WTC11 (cell line): ENCODE measurements at regions not wholly inside any gene's neighbourhood (a gene's known extent, or its start where the extent isn't known, plus 50 kb on each side); places are given as distances from the start of the nearest gene placed in this dataset.

Experiments
- ATAC-seq: fragments of 200-7000 bp; cut with Tn5 transposase; 2 replicates; pipeline ENCODE4 v1.10.0; 2021; ENCODE audit warnings: mild to moderate bottlenecking, moderate library complexity
- CTCF ChIA-PET: fragments of 300-600 bp; sonication (Branson Sonifier 250); formaldehyde crosslinking; loops from one replicate; lab custom pipeline; 2021; ENCODE audit warnings: antibody characterized with exemption; lab: Charles Lee
- POLR2A ChIA-PET: fragments of 350-600 bp; sonication (Branson Sonifier 250); formaldehyde crosslinking; loops from one replicate; lab custom pipeline; 2021; ENCODE audit warnings: antibody characterized with exemption; lab: Charles Lee
- DNase-seq: peaks from one replicate; pipeline ENCODE4 v3.0.0; 2021; ENCODE audit warnings: low spot score
- H3K27ac Mint-ChIP-seq: 2 replicates; pipeline ENCODE4 v1.8.0; 2021; ENCODE audit warnings: mixed read lengths
- H3K27me3 Mint-ChIP-seq: 2 replicates; pipeline ENCODE4 v1.8.0; 2021; ENCODE audit warnings: low read depth, mild to moderate bottlenecking, moderate library complexity, mixed read lengths
- H3K36me3 Mint-ChIP-seq: 2 replicates; pipeline ENCODE4 v1.8.0; 2021; ENCODE audit warnings: mixed read lengths
- H3K4me1 Mint-ChIP-seq: 2 replicates; pipeline ENCODE4 v1.8.0; 2022; ENCODE audit warnings: mixed read lengths
- H3K4me3 Mint-ChIP-seq: 2 replicates; pipeline ENCODE4 v1.8.0; 2021; ENCODE audit warnings: mild to moderate bottlenecking, moderate library complexity, mixed read lengths
- H3K9me3 Mint-ChIP-seq: 2 replicates; pipeline ENCODE4 v1.8.0; 2021; ENCODE audit warnings: mixed read lengths
- ATF6 ChIP-seq: sonication (generic); formaldehyde crosslinking; IDR thresholded peaks from 2 replicates; pipeline ENCODE4 v1.8.1; 2023; ENCODE audit warnings: mild to moderate bottlenecking, missing genetic modification reagents
- CBFB ChIP-seq: sonication (generic); formaldehyde crosslinking; IDR thresholded peaks from 2 replicates; pipeline ENCODE4 v1.8.1; 2022; ENCODE audit warnings: mild to moderate bottlenecking, low read depth, missing genetic modification reagents
- CREM ChIP-seq: sonication (generic); formaldehyde crosslinking; IDR thresholded peaks from 2 replicates; pipeline ENCODE4 v1.8.1; 2022; ENCODE audit warnings: mild to moderate bottlenecking, missing genetic modification reagents, moderate library complexity
- GABPB1 ChIP-seq: sonication (generic); formaldehyde crosslinking; IDR thresholded peaks from 2 replicates; pipeline ENCODE4 v1.8.1; 2023; ENCODE audit warnings: mild to moderate bottlenecking, missing genetic modification reagents
- NFATC4 ChIP-seq: fragments of 250-450 bp; sonication (Bioruptor Pico); IDR thresholded peaks from 2 replicates; pipeline ENCODE4 v1.9.0; 2021; ENCODE audit warnings: mild to moderate bottlenecking
- NFYB ChIP-seq: sonication (generic); formaldehyde crosslinking; conservative IDR thresholded peaks from 2 replicates; pipeline ENCODE4 v1.8.0; 2022; ENCODE audit warnings: low read depth, missing genetic modification reagents
- NR1H2 ChIP-seq: sonication (generic); formaldehyde crosslinking; IDR thresholded peaks from 2 replicates; pipeline ENCODE4 v1.9.0; 2021; ENCODE audit warnings: mild to moderate bottlenecking, moderate library complexity, missing genetic modification reagents
- OVOL2 ChIP-seq: fragments of 250-450 bp; sonication (Bioruptor Pico); IDR thresholded peaks from 2 replicates; pipeline ENCODE4 v1.9.0; 2021; ENCODE audit warnings: mild to moderate bottlenecking, borderline replicate concordance
- RELA ChIP-seq: sonication (generic); formaldehyde crosslinking; IDR thresholded peaks from 2 replicates; pipeline ENCODE4 v1.8.1; 2022; ENCODE audit warnings: missing genetic modification reagents, mild to moderate bottlenecking, borderline replicate concordance
- SP1 ChIP-seq: sonication (generic); formaldehyde crosslinking; conservative IDR thresholded peaks from 2 replicates; pipeline ENCODE4 v1.8.1; 2022; ENCODE audit warnings: missing genetic modification reagents
- TEAD4 ChIP-seq: sonication (generic); formaldehyde crosslinking; IDR thresholded peaks from 2 replicates; pipeline ENCODE4 v1.8.0; 2022; ENCODE audit warnings: mild to moderate bottlenecking, missing genetic modification reagents
- ZNF121 ChIP-seq: sonication (generic); formaldehyde crosslinking; IDR thresholded peaks from 2 replicates; pipeline ENCODE4 v1.8.0; 2023; ENCODE audit warnings: missing genetic modification reagents
- ZNF138 ChIP-seq: sonication (generic); formaldehyde crosslinking; conservative IDR thresholded peaks from 2 replicates; pipeline ENCODE4 v1.8.1; 2022; ENCODE audit warnings: mild to moderate bottlenecking, moderate library complexity, missing genetic modification reagents
- ZNF263 ChIP-seq: sonication (generic); formaldehyde crosslinking; IDR thresholded peaks from 2 replicates; pipeline ENCODE4 v1.8.1; 2022; ENCODE audit warnings: low read depth, mild to moderate bottlenecking, moderate library complexity, missing genetic modification reagents
- ZNF671 ChIP-seq: fragments of 250-450 bp; sonication (Bioruptor Pico); IDR thresholded peaks from 2 replicates; pipeline ENCODE4 v1.8.0; 2021; ENCODE audit warnings: mild to moderate bottlenecking
- TF ChIP-seq, protein P1 (sequence below): sonication (generic); formaldehyde crosslinking; IDR thresholded peaks from 2 replicates; pipeline ENCODE4 v1.8.0; 2022; ENCODE audit warnings: mild to moderate bottlenecking, missing genetic modification reagents
- TF ChIP-seq, protein P2 (sequence below): sonication (generic); formaldehyde crosslinking; IDR thresholded peaks from 2 replicates; pipeline ENCODE4 v1.8.1; 2022; ENCODE audit warnings: missing genetic modification reagents, borderline replicate concordance
- TF ChIP-seq, protein P3 (sequence below): fragments of 250-450 bp; sonication (Bioruptor Pico); IDR thresholded peaks from 2 replicates; pipeline ENCODE4 v1.9.0; 2021; ENCODE audit warnings: mild to moderate bottlenecking
- TF ChIP-seq, protein P4 (sequence below): fragments of 250-450 bp; sonication (Bioruptor Pico); IDR thresholded peaks from 2 replicates; pipeline ENCODE4 v1.9.0; 2021; ENCODE audit warnings: mild to moderate bottlenecking
- TF ChIP-seq, protein P5 (sequence below): sonication (generic); formaldehyde crosslinking; IDR thresholded peaks from 2 replicates; pipeline ENCODE4 v1.8.1; 2023; ENCODE audit warnings: mild to moderate bottlenecking, missing genetic modification reagents, moderate library complexity
- TF ChIP-seq, protein P6 (sequence below): fragments of 250-450 bp; sonication (Bioruptor Pico); IDR thresholded peaks from 2 replicates; pipeline ENCODE4 v1.9.0; 2021; ENCODE audit warnings: moderate library complexity, mild to moderate bottlenecking, inconsistent platforms, borderline replicate concordance
- TF ChIP-seq, protein P7 (sequence below): sonication (generic); formaldehyde crosslinking; IDR thresholded peaks from 2 replicates; pipeline ENCODE4 v1.8.1; 2022; ENCODE audit warnings: low read depth, mild to moderate bottlenecking, moderate library complexity, missing genetic modification reagents, borderline replicate concordance

DNA sequence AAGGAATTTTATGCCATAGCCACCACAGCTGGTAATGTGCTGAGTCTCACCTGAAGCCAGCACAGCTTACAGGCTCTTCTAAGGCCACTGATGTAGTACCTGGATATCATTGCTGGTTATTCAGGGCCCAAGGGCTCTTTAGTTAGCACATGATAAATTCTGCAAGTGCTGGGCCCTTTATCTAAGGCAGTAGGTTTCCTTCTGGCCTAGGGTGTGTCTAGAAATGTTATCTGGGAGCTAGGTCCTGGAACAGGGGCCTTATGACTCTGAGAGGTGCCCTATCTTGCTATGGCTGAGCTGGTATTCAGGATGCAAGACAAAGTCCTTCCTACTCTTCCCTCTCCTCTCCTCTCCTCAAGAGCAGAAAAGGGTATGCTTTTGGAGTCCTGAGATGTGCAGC lies 1424.5 kb upstream of the NUDT12 start:
- peaks cover 16% of the 10 kb centered on the region for H3K4me1 Mint-ChIP-seq
- no peak for TF ChIP-seq OVOL2
- no peak for TF ChIP-seq TEAD4 (CRISPR knock-in tag)
- no peak for TF ChIP-seq GABPB1
- TF ChIP-seq NFATC4: no peak
- TF ChIP-seq, protein P1, sequence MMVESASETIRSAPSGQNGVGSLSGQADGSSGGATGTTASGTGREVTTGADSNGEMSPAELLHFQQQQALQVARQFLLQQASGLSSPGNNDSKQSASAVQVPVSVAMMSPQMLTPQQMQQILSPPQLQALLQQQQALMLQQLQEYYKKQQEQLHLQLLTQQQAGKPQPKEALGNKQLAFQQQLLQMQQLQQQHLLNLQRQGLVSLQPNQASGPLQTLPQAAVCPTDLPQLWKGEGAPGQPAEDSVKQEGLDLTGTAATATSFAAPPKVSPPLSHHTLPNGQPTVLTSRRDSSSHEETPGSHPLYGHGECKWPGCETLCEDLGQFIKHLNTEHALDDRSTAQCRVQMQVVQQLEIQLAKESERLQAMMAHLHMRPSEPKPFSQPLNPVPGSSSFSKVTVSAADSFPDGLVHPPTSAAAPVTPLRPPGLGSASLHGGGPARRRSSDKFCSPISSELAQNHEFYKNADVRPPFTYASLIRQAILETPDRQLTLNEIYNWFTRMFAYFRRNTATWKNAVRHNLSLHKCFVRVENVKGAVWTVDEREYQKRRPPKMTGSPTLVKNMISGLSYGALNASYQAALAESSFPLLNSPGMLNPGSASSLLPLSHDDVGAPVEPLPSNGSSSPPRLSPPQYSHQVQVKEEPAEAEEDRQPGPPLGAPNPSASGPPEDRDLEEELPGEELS (CRISPR knock-in tag): no peak
- TF ChIP-seq, protein P2, sequence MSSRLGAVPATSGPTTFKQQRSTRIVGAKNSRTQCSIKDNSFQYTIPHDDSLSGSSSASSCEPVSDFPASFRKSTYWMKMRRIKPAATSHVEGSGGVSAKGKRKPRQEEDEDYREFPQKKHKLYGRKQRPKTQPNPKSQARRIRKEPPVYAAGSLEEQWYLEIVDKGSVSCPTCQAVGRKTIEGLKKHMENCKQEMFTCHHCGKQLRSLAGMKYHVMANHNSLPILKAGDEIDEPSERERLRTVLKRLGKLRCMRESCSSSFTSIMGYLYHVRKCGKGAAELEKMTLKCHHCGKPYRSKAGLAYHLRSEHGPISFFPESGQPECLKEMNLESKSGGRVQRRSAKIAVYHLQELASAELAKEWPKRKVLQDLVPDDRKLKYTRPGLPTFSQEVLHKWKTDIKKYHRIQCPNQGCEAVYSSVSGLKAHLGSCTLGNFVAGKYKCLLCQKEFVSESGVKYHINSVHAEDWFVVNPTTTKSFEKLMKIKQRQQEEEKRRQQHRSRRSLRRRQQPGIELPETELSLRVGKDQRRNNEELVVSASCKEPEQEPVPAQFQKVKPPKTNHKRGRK (CRISPR knock-in tag): no peak
- no peak for TF ChIP-seq NFYB (CRISPR knock-in tag)
- TF ChIP-seq, protein P3, sequence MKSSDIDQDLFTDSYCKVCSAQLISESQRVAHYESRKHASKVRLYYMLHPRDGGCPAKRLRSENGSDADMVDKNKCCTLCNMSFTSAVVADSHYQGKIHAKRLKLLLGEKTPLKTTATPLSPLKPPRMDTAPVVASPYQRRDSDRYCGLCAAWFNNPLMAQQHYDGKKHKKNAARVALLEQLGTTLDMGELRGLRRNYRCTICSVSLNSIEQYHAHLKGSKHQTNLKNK (CRISPR knock-in tag): no peak
- TF ChIP-seq, protein P4, sequence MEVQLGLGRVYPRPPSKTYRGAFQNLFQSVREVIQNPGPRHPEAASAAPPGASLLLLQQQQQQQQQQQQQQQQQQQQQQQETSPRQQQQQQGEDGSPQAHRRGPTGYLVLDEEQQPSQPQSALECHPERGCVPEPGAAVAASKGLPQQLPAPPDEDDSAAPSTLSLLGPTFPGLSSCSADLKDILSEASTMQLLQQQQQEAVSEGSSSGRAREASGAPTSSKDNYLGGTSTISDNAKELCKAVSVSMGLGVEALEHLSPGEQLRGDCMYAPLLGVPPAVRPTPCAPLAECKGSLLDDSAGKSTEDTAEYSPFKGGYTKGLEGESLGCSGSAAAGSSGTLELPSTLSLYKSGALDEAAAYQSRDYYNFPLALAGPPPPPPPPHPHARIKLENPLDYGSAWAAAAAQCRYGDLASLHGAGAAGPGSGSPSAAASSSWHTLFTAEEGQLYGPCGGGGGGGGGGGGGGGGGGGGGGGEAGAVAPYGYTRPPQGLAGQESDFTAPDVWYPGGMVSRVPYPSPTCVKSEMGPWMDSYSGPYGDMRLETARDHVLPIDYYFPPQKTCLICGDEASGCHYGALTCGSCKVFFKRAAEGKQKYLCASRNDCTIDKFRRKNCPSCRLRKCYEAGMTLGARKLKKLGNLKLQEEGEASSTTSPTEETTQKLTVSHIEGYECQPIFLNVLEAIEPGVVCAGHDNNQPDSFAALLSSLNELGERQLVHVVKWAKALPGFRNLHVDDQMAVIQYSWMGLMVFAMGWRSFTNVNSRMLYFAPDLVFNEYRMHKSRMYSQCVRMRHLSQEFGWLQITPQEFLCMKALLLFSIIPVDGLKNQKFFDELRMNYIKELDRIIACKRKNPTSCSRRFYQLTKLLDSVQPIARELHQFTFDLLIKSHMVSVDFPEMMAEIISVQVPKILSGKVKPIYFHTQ (CRISPR knock-in tag): no peak
- TF ChIP-seq ZNF263: no peak
- TF ChIP-seq, protein P5, sequence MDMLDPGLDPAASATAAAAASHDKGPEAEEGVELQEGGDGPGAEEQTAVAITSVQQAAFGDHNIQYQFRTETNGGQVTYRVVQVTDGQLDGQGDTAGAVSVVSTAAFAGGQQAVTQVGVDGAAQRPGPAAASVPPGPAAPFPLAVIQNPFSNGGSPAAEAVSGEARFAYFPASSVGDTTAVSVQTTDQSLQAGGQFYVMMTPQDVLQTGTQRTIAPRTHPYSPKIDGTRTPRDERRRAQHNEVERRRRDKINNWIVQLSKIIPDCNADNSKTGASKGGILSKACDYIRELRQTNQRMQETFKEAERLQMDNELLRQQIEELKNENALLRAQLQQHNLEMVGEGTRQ: no peak
- TF ChIP-seq NR1H2: no peak
- H3K27me3 Mint-ChIP-seq: no peaks in the 10 kb centered on the region
- POLR2A ChIA-PET: no interaction called here
- H3K36me3 Mint-ChIP-seq: peaks cover 2% of the 10 kb centered on the region; the same call in 1 of the 2 replicates
- H3K27ac Mint-ChIP-seq: no peak overlapping the region
- H3K4me3 Mint-ChIP-seq: no peak overlapping the region
- DNase-seq (no peak), ATAC-seq (no peak)
- H3K9me3 Mint-ChIP-seq: peaks cover 26% of the 10 kb centered on the region
- CTCF ChIA-PET: no interaction called here

- ATAC-seq: no peak
- Mint-ChIP-seq H3K4me3 (no peak overlapping the region), H3K27me3 (no peaks in the 10 kb centered on the region), H3K9me3 (peaks cover 10% of the 10 kb centered on the region), H3K4me1 (peaks cover 22% of the 10 kb centered on the region), H3K27ac (no peak overlapping the region), H3K36me3 (no peaks in the 10 kb centered on the region)
- ChIA-PET CTCF (no interaction called here), POLR2A (no interaction called here)
- DNase-seq: no peak
- TF ChIP-seq, protein P6, sequence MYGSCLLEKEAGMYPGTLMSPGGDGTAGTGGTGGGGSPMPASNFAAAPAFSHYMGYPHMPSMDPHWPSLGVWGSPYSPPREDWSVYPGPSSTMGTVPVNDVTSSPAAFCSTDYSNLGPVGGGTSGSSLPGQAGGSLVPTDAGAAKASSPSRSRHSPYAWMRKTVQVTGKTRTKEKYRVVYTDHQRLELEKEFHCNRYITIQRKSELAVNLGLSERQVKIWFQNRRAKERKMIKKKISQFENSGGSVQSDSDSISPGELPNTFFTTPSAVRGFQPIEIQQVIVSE (CRISPR knock-in tag): no peak
- no peak for TF ChIP-seq CBFB (CRISPR knock-in tag)
- TF ChIP-seq, protein P7, sequence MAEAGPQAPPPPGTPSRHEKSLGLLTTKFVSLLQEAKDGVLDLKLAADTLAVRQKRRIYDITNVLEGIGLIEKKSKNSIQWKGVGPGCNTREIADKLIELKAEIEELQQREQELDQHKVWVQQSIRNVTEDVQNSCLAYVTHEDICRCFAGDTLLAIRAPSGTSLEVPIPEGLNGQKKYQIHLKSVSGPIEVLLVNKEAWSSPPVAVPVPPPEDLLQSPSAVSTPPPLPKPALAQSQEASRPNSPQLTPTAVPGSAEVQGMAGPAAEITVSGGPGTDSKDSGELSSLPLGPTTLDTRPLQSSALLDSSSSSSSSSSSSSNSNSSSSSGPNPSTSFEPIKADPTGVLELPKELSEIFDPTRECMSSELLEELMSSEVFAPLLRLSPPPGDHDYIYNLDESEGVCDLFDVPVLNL: no peak
- no peak for TF ChIP-seq ZNF138 (CRISPR knock-in tag)
- TF ChIP-seq ATF6 (CRISPR knock-in tag): no peak
- no peak for TF ChIP-seq CREM
- no peak for TF ChIP-seq SP1 (CRISPR knock-in tag)
- TF ChIP-seq, protein P1 (CRISPR knock-in tag): no peak
- no peak for TF ChIP-seq ZNF121 (CRISPR knock-in tag)
- no peak for TF ChIP-seq RELA
- TF ChIP-seq ZNF671 (CRISPR knock-in tag): no peak
- TF ChIP-seq, protein P5: no peak
Observed at GRCh38 chr5:104977529-104977928, 1414.9 kb upstream of the NUDT12 start.
